ENCODE measurements at regions not wholly inside any gene's neighbourhood (a gene's known extent, or its start where the extent isn't known, plus 50 kb on each side); places are given as distances from the start of the nearest gene placed in this dataset.

- ATAC-seq, result no peak
- no peaks in the 10 kb centered on the region for H3K27me3 Mint-ChIP-seq (ENCODE audit: low read depth)
- H3K9me3 Mint-ChIP-seq (ENCODE audit: insufficient read depth), result no peaks in the 10 kb centered on the region
- no peaks in the 10 kb centered on the region for H3K36me3 Mint-ChIP-seq (ENCODE audit: low read depth)
- ChIA-PET POLR2A (no interaction called here), CTCF (no interaction called here)
- H3K27ac Mint-ChIP-seq, result no peak overlapping the region
- no peak for DNase-seq
- H3K4me1 Mint-ChIP-seq (ENCODE audit: low read depth), result no peaks in the 10 kb centered on the region
- H3K4me3 Mint-ChIP-seq, result no peak overlapping the region
Measured at GRCh38 chr5:10173716-10174115, 76.0 kb downstream of the ATPSCKMT start.

GRCh38 chr5:10172247-10172646, 77.4 kb downstream of the ATPSCKMT start:
- no peak for ATAC-seq
- POLR2A ChIA-PET, result no interaction called here
- H3K9me3 Mint-ChIP-seq (ENCODE audit: insufficient read depth), result no peaks in the 10 kb centered on the region

GRCh38 chr5:10169359-10169758, 80.3 kb downstream of the ATPSCKMT start:
- Mint-ChIP-seq H3K27ac (no peak overlapping the region), H3K4me3 (no peak overlapping the region), H3K27me3 (ENCODE audit: low read depth) (no peaks in the 10 kb centered on the region), H3K36me3 (ENCODE audit: low read depth) (no peaks in the 10 kb centered on the region), H3K4me1 (ENCODE audit: low read depth) (no peaks in the 10 kb centered on the region), H3K9me3 (ENCODE audit: insufficient read depth) (peaks cover 5% of the 10 kb centered on the region)
- no peak for DNase-seq
- ATAC-seq, result no peak
- ChIA-PET CTCF (no interaction called here), POLR2A (no interaction called here)

More at GRCh38 chr5:10172247-10172646, 77.4 kb downstream of the ATPSCKMT start:
- DNase-seq, result no peak
- H3K27me3 Mint-ChIP-seq (ENCODE audit: low read depth), result no peaks in the 10 kb centered on the region
- H3K27ac Mint-ChIP-seq, result no peak overlapping the region
- no peak overlapping the region for H3K4me3 Mint-ChIP-seq
- no peaks in the 10 kb centered on the region for H3K4me1 Mint-ChIP-seq (ENCODE audit: low read depth)
- no peaks in the 10 kb centered on the region for H3K36me3 Mint-ChIP-seq (ENCODE audit: low read depth)
- CTCF ChIA-PET, result no interaction called here

GRCh38 chr5:10168254-10168653, 81.4 kb downstream of the ATPSCKMT start:
- ATAC-seq, result no peak
- Mint-ChIP-seq H3K27me3 (ENCODE audit: low read depth) (no peaks in the 10 kb centered on the region), H3K36me3 (ENCODE audit: low read depth) (no peaks in the 10 kb centered on the region), H3K4me1 (ENCODE audit: low read depth) (no peaks in the 10 kb centered on the region), H3K27ac (no peak overlapping the region), H3K4me3 (no peak overlapping the region), H3K9me3 (ENCODE audit: insufficient read depth) (peaks cover 5% of the 10 kb centered on the region)
- ChIA-PET CTCF (no interaction called here), POLR2A (no interaction called here)
- no peak for DNase-seq

GRCh38 chr5:10167806-10168205, 81.9 kb downstream of the ATPSCKMT start:
- no peak overlapping the region for H3K27ac Mint-ChIP-seq

GRCh38 chr5:10166392-10166791, 83.3 kb downstream of the ATPSCKMT start:
- no peaks in the 10 kb centered on the region for H3K4me1 Mint-ChIP-seq (ENCODE audit: low read depth)
- ATAC-seq (no peak), DNase-seq (no peak)
- H3K9me3 Mint-ChIP-seq (ENCODE audit: insufficient read depth), result peaks cover 5% of the 10 kb centered on the region
- ChIA-PET POLR2A (no interaction called here), CTCF (no interaction called here)
- no peaks in the 10 kb centered on the region for H3K27me3 Mint-ChIP-seq (ENCODE audit: low read depth)
- no peak overlapping the region for H3K27ac Mint-ChIP-seq
- H3K4me3 Mint-ChIP-seq, result no peak overlapping the region
- no peaks in the 10 kb centered on the region for H3K36me3 Mint-ChIP-seq (ENCODE audit: low read depth)

More at GRCh38 chr5:10167806-10168205, 81.9 kb downstream of the ATPSCKMT start:
- H3K9me3 Mint-ChIP-seq (ENCODE audit: insufficient read depth), result peaks cover 5% of the 10 kb centered on the region
- no peak for DNase-seq
- ATAC-seq, result no peak
- H3K4me1 Mint-ChIP-seq (ENCODE audit: low read depth), result no peaks in the 10 kb centered on the region
- ChIA-PET CTCF (no interaction called here), POLR2A (no interaction called here)
- no peaks in the 10 kb centered on the region for H3K27me3 Mint-ChIP-seq (ENCODE audit: low read depth)
- no peaks in the 10 kb centered on the region for H3K36me3 Mint-ChIP-seq (ENCODE audit: low read depth)
- no peak overlapping the region for H3K4me3 Mint-ChIP-seq

GRCh38 chr5:10162468-10162867, 87.2 kb downstream of the ATPSCKMT start:
- DNase-seq (no peak), ATAC-seq (no peak)
- Mint-ChIP-seq H3K4me3 (no peak overlapping the region), H3K27ac (no peak overlapping the region), H3K4me1 (ENCODE audit: low read depth) (no peaks in the 10 kb centered on the region), H3K27me3 (ENCODE audit: low read depth) (no peaks in the 10 kb centered on the region), H3K36me3 (ENCODE audit: low read depth) (no peaks in the 10 kb centered on the region), H3K9me3 (ENCODE audit: insufficient read depth) (peaks cover 5% of the 10 kb centered on the region)
- CTCF ChIA-PET, result no interaction called here
- POLR2A ChIA-PET, result interaction anchor here (0.7 kb wide), 1 partner anchor 18 kb away, joined by 3 read pairs; no protein-coding TSS in a partner anchor

- H3K4me3 Mint-ChIP-seq, result no peak overlapping the region
- ATAC-seq (no peak), DNase-seq (no peak)
- H3K4me1 Mint-ChIP-seq (ENCODE audit: low read depth), result no peaks in the 10 kb centered on the region
- H3K36me3 Mint-ChIP-seq (ENCODE audit: low read depth), result no peaks in the 10 kb centered on the region
- H3K9me3 Mint-ChIP-seq (ENCODE audit: insufficient read depth), result peaks cover 5% of the 10 kb centered on the region
- ChIA-PET POLR2A (no interaction called here), CTCF (no interaction called here)
- no peaks in the 10 kb centered on the region for H3K27me3 Mint-ChIP-seq (ENCODE audit: low read depth)
- H3K27ac Mint-ChIP-seq, result no peak overlapping the region
Measured at GRCh38 chr5:10161778-10162177, 87.9 kb downstream of the ATPSCKMT start.

- no peaks in the 10 kb centered on the region for H3K36me3 Mint-ChIP-seq (ENCODE audit: low read depth)
- no peak overlapping the region for H3K27ac Mint-ChIP-seq
- ATAC-seq (no peak), DNase-seq (no peak)
- H3K4me1 Mint-ChIP-seq (ENCODE audit: low read depth), result no peaks in the 10 kb centered on the region
- CTCF ChIA-PET, result no interaction called here
- POLR2A ChIA-PET, result no interaction called here
- no peaks in the 10 kb centered on the region for H3K9me3 Mint-ChIP-seq (ENCODE audit: insufficient read depth)
- no peak overlapping the region for H3K4me3 Mint-ChIP-seq
- no peaks in the 10 kb centered on the region for H3K27me3 Mint-ChIP-seq (ENCODE audit: low read depth)
Measured at GRCh38 chr5:10160241-10160640, 89.4 kb downstream of the ATPSCKMT start.

GRCh38 chr5:10158886-10159285, 90.8 kb downstream of the ATPSCKMT start:
- Mint-ChIP-seq H3K4me3 (no peak overlapping the region), H3K4me1 (ENCODE audit: low read depth) (no peaks in the 10 kb centered on the region), H3K9me3 (ENCODE audit: insufficient read depth) (no peaks in the 10 kb centered on the region), H3K36me3 (ENCODE audit: low read depth) (no peaks in the 10 kb centered on the region), H3K27me3 (ENCODE audit: low read depth) (no peaks in the 10 kb centered on the region), H3K27ac (no peak overlapping the region)
- ATAC-seq, result no peak
- POLR2A ChIA-PET, result interaction anchor here (0.6 kb wide), 1 partner anchor 324 kb away, joined by 3 read pairs; no protein-coding TSS in a partner anchor
- no peak for DNase-seq
- CTCF ChIA-PET, result no interaction called here

- Mint-ChIP-seq H3K36me3 (ENCODE audit: low read depth) (no peaks in the 10 kb centered on the region), H3K4me3 (no peak overlapping the region), H3K4me1 (ENCODE audit: low read depth) (no peaks in the 10 kb centered on the region), H3K27ac (no peak overlapping the region), H3K27me3 (ENCODE audit: low read depth) (no peaks in the 10 kb centered on the region), H3K9me3 (ENCODE audit: insufficient read depth) (no peaks in the 10 kb centered on the region)
- ChIA-PET CTCF (no interaction called here), POLR2A (no interaction called here)
- ATAC-seq, result no peak
- DNase-seq, result no peak
Measured at GRCh38 chr5:10157085-10157669, 92.5 kb downstream of the ATPSCKMT start.

- Mint-ChIP-seq H3K4me1 (ENCODE audit: low read depth) (no peaks in the 10 kb centered on the region), H3K4me3 (no peak overlapping the region), H3K27me3 (ENCODE audit: low read depth) (no peaks in the 10 kb centered on the region), H3K27ac (no peak overlapping the region), H3K9me3 (ENCODE audit: insufficient read depth) (no peaks in the 10 kb centered on the region), H3K36me3 (ENCODE audit: low read depth) (no peaks in the 10 kb centered on the region)
- POLR2A ChIA-PET, result no interaction called here
- ATAC-seq (no peak), DNase-seq (no peak)
- CTCF ChIA-PET, result no interaction called here
Measured at GRCh38 chr5:10155897-10156667, 93.6 kb downstream of the ATPSCKMT start.
